ENCODE measurements at regions not wholly inside any gene's neighbourhood (a gene's known extent, or its start where the extent isn't known, plus 50 kb on each side); places are given as distances from the start of the nearest gene placed in this dataset.

DNA sequence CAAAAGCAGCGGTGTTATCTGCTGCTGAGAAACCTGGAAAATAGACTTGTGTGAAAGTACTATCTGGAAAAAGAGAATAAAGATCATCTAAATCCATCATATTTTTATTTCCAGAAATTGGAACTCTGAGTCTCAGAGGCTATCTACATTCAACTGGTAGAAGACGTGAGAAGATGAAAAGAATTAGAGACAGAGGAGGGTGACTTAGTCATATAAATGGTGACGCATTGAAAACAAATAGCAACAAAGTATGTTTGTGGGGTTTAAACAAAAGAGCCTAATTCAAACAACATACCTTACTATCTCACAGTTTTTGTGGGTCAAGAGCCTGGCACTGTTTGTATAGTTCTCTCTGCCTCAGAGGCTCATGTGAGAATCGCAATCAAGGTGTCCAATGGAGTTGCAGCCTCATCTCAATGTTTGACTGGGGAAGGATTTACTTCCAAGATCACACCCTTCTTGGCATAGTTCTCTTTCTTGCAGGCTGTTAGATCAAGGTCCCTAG is 757.1 kb upstream of the SLC35B3 start:
- no peaks in the 10 kb centered on the region for H3K36me3 ChIP-seq (ENCODE audit: low read depth)
- no peak for DNase-seq
- intact Hi-C loops (cut with DNase I, micrococcal nuclease): no loop called here
- no peak for ATAC-seq
- no peaks in the 10 kb centered on the region for H3K4me1 ChIP-seq (ENCODE audit: low read depth)
- TF ChIP-seq, protein P1, sequence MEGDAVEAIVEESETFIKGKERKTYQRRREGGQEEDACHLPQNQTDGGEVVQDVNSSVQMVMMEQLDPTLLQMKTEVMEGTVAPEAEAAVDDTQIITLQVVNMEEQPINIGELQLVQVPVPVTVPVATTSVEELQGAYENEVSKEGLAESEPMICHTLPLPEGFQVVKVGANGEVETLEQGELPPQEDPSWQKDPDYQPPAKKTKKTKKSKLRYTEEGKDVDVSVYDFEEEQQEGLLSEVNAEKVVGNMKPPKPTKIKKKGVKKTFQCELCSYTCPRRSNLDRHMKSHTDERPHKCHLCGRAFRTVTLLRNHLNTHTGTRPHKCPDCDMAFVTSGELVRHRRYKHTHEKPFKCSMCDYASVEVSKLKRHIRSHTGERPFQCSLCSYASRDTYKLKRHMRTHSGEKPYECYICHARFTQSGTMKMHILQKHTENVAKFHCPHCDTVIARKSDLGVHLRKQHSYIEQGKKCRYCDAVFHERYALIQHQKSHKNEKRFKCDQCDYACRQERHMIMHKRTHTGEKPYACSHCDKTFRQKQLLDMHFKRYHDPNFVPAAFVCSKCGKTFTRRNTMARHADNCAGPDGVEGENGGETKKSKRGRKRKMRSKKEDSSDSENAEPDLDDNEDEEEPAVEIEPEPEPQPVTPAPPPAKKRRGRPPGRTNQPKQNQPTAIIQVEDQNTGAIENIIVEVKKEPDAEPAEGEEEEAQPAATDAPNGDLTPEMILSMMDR (IDR thresholded peaks at IDR 0.05): no peak
- no peaks in the 10 kb centered on the region for H3K9me3 ChIP-seq
- no peak overlapping the region for H3K4me3 ChIP-seq

DNA sequence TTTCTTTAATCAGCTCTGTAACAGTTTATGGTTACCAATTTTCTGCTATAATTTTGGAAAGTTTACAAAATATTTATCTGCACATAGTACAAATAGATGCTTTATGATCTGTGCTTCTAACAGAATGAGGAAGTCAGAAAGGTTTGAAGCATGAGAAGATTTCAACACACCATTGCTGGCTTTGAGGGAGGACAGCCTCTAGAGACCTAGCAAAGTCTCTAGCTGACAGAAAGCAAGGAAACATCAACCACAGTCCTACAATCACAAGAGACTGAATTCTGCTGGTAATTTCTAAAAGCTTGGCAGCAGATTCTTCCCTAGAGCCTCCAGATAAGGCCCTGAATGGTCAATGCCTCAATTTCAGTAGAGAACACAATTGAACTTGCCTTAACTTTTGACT is 750.8 kb upstream of the SLC35B3 start:
- no peaks in the 10 kb centered on the region for H3K9me3 ChIP-seq
- ATAC-seq (no peak), DNase-seq (no peak)
- H3K4me3 ChIP-seq: no peak overlapping the region
- TF ChIP-seq, protein P1 (IDR thresholded peaks at IDR 0.05): no peak
- intact Hi-C loops (cut with DNase I, micrococcal nuclease): no loop called here
- no peaks in the 10 kb centered on the region for H3K36me3 ChIP-seq (ENCODE audit: low read depth)
- no peaks in the 10 kb centered on the region for H3K4me1 ChIP-seq (ENCODE audit: low read depth)

DNA sequence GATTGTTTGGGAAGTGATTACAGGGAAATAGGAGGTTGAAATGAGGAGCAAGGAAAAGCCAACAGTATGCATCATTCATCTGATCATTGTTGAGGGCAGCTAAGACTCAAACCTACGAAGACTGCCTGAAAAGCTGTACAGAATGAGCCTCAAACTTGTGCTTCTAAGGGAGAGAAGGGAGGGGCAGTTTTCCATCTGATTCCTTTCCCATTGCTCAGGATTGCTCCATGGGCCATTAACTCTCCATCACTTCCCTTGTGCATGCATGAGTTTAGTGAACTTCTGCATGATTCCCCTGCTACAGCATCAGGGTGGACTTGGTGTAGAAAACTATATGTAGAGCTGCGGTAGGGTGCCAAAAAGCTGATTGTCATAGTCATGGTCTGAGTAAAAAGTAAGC is 742.7 kb upstream of the SLC35B3 start:
- H3K9me3 ChIP-seq: no peaks in the 10 kb centered on the region
- no peak for DNase-seq
- no peaks in the 10 kb centered on the region for H3K4me1 ChIP-seq (ENCODE audit: low read depth)
- ATAC-seq: no peak
- TF ChIP-seq, protein P1 (IDR thresholded peaks at IDR 0.05): no peak
- intact Hi-C loops (cut with DNase I, micrococcal nuclease): no loop called here
- H3K4me3 ChIP-seq: no peak overlapping the region
- H3K36me3 ChIP-seq (ENCODE audit: low read depth): no peaks in the 10 kb centered on the region

DNA sequence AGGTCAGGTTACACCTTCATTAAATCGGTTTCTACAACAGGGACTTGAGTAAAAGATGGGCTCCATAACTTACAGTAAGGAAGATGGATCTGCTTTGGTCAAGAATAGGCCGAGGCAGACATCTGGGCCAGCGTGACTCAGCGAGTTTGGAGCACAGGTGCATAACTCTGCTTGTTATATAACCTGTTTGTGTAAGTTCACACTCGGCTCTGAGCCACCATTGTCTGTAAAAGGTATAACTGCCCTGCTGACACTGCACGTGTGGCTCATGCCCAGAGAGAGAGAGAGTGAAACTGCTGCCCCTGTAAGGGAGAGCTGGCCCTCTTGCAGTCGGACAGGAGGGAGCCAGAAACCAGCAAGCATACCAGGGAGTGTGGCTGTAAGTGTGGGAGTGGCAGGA is 737.9 kb upstream of the SLC35B3 start:
- no peaks in the 10 kb centered on the region for H3K9me3 ChIP-seq
- ATAC-seq: no peak
- no peak for DNase-seq
- no peaks in the 10 kb centered on the region for H3K4me1 ChIP-seq (ENCODE audit: low read depth)
- intact Hi-C loops (cut with DNase I, micrococcal nuclease): no loop called here
- H3K4me3 ChIP-seq: no peak overlapping the region
- TF ChIP-seq, protein P1 (IDR thresholded peaks at IDR 0.05): no peak
- H3K36me3 ChIP-seq (ENCODE audit: low read depth): no peaks in the 10 kb centered on the region

DNA sequence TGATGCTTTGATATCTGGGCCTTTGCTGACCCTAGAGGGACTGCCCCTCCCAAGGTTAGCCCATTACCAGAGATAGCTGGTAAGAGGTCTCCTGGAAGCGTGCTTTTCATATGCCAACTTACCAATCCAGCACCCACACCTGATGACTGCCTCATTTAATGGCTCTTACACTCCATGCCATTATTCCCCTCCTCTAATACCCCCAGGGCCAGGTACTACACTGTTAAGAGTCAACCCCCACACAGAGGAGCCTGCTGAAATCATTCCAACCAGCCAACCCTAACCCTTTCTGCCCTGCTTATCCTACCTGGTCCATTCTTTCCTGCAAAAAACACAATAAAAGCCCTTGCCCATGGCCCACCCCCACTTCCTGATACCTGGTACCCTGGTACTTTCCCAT is 736.8 kb upstream of the SLC35B3 start:
- Histone ChIP-seq H3K36me3 (ENCODE audit: low read depth) (no peaks in the 10 kb centered on the region), H3K4me3 (no peak overlapping the region), H3K4me1 (ENCODE audit: low read depth) (no peaks in the 10 kb centered on the region), H3K9me3 (no peaks in the 10 kb centered on the region)
- TF ChIP-seq, protein P1 (IDR thresholded peaks at IDR 0.05): no peak
- intact Hi-C loops (cut with DNase I, micrococcal nuclease): no loop called here
- DNase-seq (no peak), ATAC-seq (no peak)

DNA sequence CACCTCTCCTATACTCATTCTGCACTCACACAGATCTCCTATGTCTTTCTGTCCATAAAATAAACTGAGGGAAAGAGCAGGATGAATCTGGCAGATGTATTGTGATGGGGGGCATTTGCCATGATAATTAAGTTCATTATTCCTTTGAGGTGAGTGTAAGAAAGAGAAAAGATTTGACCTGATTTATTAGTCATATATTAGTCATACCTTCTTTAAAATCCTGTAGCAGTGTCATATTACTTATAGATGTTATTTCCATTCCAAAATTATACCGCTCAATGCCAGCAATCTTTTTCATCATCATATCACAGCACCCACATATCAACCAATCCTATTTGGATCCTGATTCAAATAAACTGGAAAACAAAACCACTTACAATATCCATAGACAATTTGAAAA is 733.3 kb upstream of the SLC35B3 start:
- Histone ChIP-seq H3K36me3 (ENCODE audit: low read depth) (no peaks in the 10 kb centered on the region), H3K4me3 (no peak overlapping the region), H3K9me3 (no peaks in the 10 kb centered on the region), H3K4me1 (ENCODE audit: low read depth) (no peaks in the 10 kb centered on the region)
- TF ChIP-seq, protein P1 (IDR thresholded peaks at IDR 0.05): no peak
- ATAC-seq: no peak
- intact Hi-C loops (cut with DNase I, micrococcal nuclease): no loop called here
- DNase-seq: no peak
